ENCODE measurements at regions not wholly inside any gene's neighbourhood (a gene's known extent, or its start where the extent isn't known, plus 50 kb on each side); places are given as distances from the start of the nearest gene placed in this dataset.

DNA sequence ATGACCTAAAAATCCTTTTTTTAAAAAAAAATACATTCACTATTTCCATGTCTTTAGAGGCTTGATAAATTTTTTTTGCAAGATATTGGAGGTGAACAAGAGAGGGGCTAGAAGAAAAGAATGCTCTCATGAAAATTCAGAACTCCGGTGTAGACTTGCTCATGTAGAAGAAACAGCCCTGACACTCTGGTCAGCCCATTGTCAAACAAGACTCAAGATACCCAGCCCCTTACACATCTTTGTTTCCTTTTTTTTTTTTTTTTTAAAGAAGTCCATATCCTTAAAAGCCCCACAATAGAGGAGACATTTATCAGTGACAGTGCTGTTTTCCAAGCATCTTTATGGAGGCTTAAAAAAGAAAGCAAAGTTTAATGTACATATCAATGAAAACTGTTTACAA is 196.8 kb upstream of the RORA start:
- DNase-seq (no peak), ATAC-seq (ENCODE audit: low read depth) (no peak)
- ChIA-PET POLR2A (no interaction called here), CTCF (no interaction called here)
- intact Hi-C loops (cut with micrococcal nuclease) = no loop called here
- Mint-ChIP-seq H3K27ac (no peak overlapping the region), H3K27me3 (no peaks in the 10 kb centered on the region), H3K4me3 (no peak overlapping the region), H3K36me3 (ENCODE audit: low read depth) (no peaks in the 10 kb centered on the region), H3K4me1 (no peaks in the 10 kb centered on the region), H3K9me3 (no peaks in the 10 kb centered on the region)
- TF ChIP-seq, protein P1, sequence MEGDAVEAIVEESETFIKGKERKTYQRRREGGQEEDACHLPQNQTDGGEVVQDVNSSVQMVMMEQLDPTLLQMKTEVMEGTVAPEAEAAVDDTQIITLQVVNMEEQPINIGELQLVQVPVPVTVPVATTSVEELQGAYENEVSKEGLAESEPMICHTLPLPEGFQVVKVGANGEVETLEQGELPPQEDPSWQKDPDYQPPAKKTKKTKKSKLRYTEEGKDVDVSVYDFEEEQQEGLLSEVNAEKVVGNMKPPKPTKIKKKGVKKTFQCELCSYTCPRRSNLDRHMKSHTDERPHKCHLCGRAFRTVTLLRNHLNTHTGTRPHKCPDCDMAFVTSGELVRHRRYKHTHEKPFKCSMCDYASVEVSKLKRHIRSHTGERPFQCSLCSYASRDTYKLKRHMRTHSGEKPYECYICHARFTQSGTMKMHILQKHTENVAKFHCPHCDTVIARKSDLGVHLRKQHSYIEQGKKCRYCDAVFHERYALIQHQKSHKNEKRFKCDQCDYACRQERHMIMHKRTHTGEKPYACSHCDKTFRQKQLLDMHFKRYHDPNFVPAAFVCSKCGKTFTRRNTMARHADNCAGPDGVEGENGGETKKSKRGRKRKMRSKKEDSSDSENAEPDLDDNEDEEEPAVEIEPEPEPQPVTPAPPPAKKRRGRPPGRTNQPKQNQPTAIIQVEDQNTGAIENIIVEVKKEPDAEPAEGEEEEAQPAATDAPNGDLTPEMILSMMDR (IDR thresholded peaks at IDR 0.05) = no peak

DNA sequence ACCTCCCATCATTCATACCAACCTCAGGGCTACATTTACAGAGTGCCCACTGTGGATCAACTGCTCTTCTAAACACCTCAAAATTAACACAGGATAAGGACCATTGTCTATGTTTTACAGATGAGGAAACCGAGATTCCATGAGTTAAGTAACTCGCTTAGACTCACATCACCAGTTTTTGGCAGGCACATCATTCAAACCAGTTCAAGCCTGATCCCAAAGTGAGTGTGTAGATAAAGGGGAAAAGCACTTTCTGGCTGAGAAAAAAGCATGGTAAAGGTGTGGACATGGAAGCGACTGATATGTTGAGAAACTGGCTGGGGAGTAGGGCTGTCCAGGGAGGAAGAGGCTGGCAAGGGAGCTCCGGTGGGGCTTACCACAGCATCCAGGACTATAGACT is 193.7 kb upstream of the RORA start:
- ChIA-PET POLR2A (no interaction called here), CTCF (no interaction called here)
- ATAC-seq (ENCODE audit: low read depth) = no peak
- H3K27me3 Mint-ChIP-seq = no peaks in the 10 kb centered on the region
- intact Hi-C loops (cut with micrococcal nuclease) = no loop called here
- H3K36me3 Mint-ChIP-seq (ENCODE audit: low read depth) = no peaks in the 10 kb centered on the region
- no peak overlapping the region for H3K27ac Mint-ChIP-seq
- DNase-seq = no peak
- H3K4me3 Mint-ChIP-seq = no peak overlapping the region
- H3K4me1 Mint-ChIP-seq = no peaks in the 10 kb centered on the region
- H3K9me3 Mint-ChIP-seq = no peaks in the 10 kb centered on the region
- TF ChIP-seq, protein P1 (IDR thresholded peaks at IDR 0.05) = no peak

DNA sequence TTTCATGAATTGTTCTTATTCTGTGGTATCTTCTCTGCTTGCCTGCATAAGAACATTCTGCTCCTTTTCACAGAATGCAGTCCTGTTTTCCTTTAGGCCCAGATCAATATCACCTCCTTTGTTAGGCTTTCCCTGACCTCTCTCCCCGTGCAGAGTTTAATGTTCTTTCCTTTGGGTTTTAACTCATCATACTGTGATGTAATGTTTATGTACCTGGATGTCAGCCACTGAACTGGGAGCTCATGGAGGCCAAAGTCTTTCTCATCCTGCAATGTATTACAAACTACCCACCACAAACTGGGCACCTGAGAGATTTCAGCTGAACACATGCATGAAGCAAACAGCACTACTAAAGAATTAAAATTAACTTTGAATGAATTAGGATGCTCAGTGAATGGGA is 192.8 kb upstream of the RORA start:
- no peak for DNase-seq
- TF ChIP-seq, protein P1 (IDR thresholded peaks at IDR 0.05) = no peak
- ChIA-PET POLR2A (no interaction called here), CTCF (no interaction called here)
- Mint-ChIP-seq H3K27me3 (no peaks in the 10 kb centered on the region), H3K36me3 (ENCODE audit: low read depth) (no peaks in the 10 kb centered on the region), H3K4me3 (no peak overlapping the region), H3K27ac (no peak overlapping the region), H3K4me1 (no peaks in the 10 kb centered on the region), H3K9me3 (no peaks in the 10 kb centered on the region)
- no peak for ATAC-seq (ENCODE audit: low read depth)
- intact Hi-C loops (cut with micrococcal nuclease) = no loop called here

DNA sequence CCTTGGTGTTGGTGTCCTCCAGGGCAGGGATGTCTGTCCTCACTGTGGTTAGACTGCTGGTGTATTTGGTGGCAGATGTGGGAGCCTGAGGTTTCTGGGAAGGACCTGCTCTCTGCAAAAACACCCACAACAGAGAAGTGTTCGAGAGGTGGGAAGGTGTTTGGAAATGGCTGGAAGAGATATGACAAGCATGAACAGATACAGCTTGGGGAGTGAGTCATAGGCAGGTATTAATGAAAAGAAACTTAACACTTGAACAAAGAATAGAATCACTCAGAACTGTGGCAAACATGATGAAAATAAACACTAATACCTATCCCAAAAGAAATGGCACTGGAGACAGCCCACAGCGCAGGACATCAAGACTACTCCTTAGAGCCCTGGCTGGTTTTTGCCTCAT is 192.4 kb upstream of the RORA start:
- DNase-seq = no peak
- H3K27ac Mint-ChIP-seq = no peak overlapping the region
- intact Hi-C loops (cut with micrococcal nuclease) = no loop called here
- no peaks in the 10 kb centered on the region for H3K27me3 Mint-ChIP-seq
- no peaks in the 10 kb centered on the region for H3K36me3 Mint-ChIP-seq (ENCODE audit: low read depth)
- TF ChIP-seq, protein P1 (IDR thresholded peaks at IDR 0.05) = no peak
- ChIA-PET CTCF (no interaction called here), POLR2A (no interaction called here)
- ATAC-seq (ENCODE audit: low read depth) = no peak
- no peak overlapping the region for H3K4me3 Mint-ChIP-seq
- H3K9me3 Mint-ChIP-seq = no peaks in the 10 kb centered on the region
- no peaks in the 10 kb centered on the region for H3K4me1 Mint-ChIP-seq

DNA sequence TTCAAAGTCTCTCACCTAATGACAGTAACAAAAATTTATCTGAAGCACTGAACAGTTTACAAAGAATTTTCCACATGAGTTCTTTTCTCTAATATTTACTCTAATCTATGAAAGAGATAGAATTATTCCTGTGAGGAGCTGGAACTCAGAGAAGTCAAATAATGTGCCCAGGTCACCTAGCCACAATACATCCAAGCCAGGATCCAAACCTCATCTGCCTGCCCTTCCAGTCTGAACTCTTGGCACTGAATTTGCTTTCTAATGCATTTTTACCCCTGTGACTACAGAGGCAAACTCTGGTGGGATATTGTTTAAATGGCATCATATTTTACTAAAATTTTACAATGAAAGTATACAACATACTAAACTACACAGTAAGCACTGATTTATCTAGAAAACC is 191.4 kb upstream of the RORA start:
- Mint-ChIP-seq H3K27me3 (no peaks in the 10 kb centered on the region), H3K4me3 (no peak overlapping the region), H3K36me3 (ENCODE audit: low read depth) (no peaks in the 10 kb centered on the region), H3K9me3 (no peaks in the 10 kb centered on the region), H3K4me1 (no peaks in the 10 kb centered on the region), H3K27ac (no peak overlapping the region)
- ChIA-PET CTCF (no interaction called here), POLR2A (no interaction called here)
- DNase-seq (no peak), ATAC-seq (ENCODE audit: low read depth) (no peak)
- intact Hi-C loops (cut with micrococcal nuclease) = no loop called here
- TF ChIP-seq, protein P1 (IDR thresholded peaks at IDR 0.05) = no peak

Data from activated B cell treated with CpG ODN at 0.5 μM for 24 hours (primary cell).